ENCODE measurements at regions not wholly inside any gene's neighbourhood (a gene's known extent, or its start where the extent isn't known, plus 50 kb on each side); places are given as distances from the start of the nearest gene placed in this dataset.

GRCh38 chr15:79184465-79184892 is 93.9 kb upstream of the RASGRF1 start:
- no peak for TF ChIP-seq POLR2A (IDR thresholded peaks at IDR 0.05)
- TF ChIP-seq CTCF (IDR thresholded peaks at IDR 0.05), result peak; percentile 85 to 95 (median 87)
